22Rv1 (cell line): ENCODE measurements at regions not wholly inside any gene's neighbourhood (a gene's known extent, or its start where the extent isn't known, plus 50 kb on each side); places are given as distances from the start of the nearest gene placed in this dataset.
"Not testable (repeated sequence)": the region's sequence is repeated elsewhere in the genome, so short reads cannot be mapped to it uniquely, and the experiment has no call there.

Source experiments
- ZFX ChIP-seq: fragments of 450-650 bp; IDR thresholded peaks from 2 replicates; pipeline ENCODE4 v1.6.1; 2017; ENCODE audit warnings: antibody characterized with exemption, borderline replicate concordance
- TF ChIP-seq, protein P1 (sequence below): fragments of 450-650 bp; IDR thresholded peaks from 2 replicates; pipeline ENCODE4 v1.5.1; 2017; ENCODE audit warnings: mild to moderate bottlenecking

DNA sequence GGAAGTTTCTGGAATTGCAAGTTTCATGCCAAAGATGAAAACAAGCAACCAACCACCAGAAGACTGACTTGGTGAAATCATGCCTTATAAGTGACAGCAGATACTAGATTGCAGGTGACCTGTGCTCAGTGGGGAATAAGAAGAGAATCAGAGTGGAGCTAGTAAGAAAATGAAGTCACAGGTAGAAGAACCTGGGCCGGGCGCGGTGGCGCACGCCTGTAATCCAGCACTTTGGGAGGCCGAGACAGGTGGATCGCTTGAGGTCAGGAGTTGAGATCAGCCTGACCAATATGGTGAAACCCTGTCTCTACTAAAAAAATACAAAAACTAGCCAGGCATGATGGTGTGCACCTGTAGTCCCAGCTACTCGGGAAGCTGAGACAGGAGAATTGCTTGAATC is 251.7 kb upstream of the PODXL start:
- TF ChIP-seq, protein P1, sequence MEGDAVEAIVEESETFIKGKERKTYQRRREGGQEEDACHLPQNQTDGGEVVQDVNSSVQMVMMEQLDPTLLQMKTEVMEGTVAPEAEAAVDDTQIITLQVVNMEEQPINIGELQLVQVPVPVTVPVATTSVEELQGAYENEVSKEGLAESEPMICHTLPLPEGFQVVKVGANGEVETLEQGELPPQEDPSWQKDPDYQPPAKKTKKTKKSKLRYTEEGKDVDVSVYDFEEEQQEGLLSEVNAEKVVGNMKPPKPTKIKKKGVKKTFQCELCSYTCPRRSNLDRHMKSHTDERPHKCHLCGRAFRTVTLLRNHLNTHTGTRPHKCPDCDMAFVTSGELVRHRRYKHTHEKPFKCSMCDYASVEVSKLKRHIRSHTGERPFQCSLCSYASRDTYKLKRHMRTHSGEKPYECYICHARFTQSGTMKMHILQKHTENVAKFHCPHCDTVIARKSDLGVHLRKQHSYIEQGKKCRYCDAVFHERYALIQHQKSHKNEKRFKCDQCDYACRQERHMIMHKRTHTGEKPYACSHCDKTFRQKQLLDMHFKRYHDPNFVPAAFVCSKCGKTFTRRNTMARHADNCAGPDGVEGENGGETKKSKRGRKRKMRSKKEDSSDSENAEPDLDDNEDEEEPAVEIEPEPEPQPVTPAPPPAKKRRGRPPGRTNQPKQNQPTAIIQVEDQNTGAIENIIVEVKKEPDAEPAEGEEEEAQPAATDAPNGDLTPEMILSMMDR = not testable (repeated sequence)
- not testable (repeated sequence) for TF ChIP-seq ZFX
